ENCODE measurements at regions not wholly inside any gene's neighbourhood (a gene's known extent, or its start where the extent isn't known, plus 50 kb on each side); places are given as distances from the start of the nearest gene placed in this dataset.
"Not testable (repeated sequence)": the region's sequence is repeated elsewhere in the genome, so short reads cannot be mapped to it uniquely, and the experiment has no call there.

- Mint-ChIP-seq H3K9me3 (peaks cover 14 to 18% of the 10 kb centered on the region in 2 donors), H3K4me1 (no peaks in the 10 kb centered on the region)
- no peak for ATAC-seq (replicated peaks)
Measured at GRCh38 chr5:17966640-17967402, 332.6 kb downstream of the TAF11L14 start.

GRCh38 chr5:17976404-17976803 lies 342.1 kb downstream of the TAF11L14 start:
- no peak for ATAC-seq (replicated peaks)
- no peak for DNase-seq
- no peaks in the 10 kb centered on the region for H3K27me3 Mint-ChIP-seq
- no peaks in the 10 kb centered on the region for H3K9me3 Mint-ChIP-seq
- no peak overlapping the region for H3K4me3 Mint-ChIP-seq
- no peak overlapping the region for H3K27ac Mint-ChIP-seq
- H3K4me1 Mint-ChIP-seq, result no peaks in the 10 kb centered on the region
- H3K36me3 Mint-ChIP-seq, result no peaks in the 10 kb centered on the region

More at GRCh38 chr5:17966640-17967402, 332.6 kb downstream of the TAF11L14 start:
- DNase-seq, result no peak
- Mint-ChIP-seq H3K4me3 (no peak overlapping the region), H3K27ac (no peak overlapping the region), H3K36me3 (no peaks in the 10 kb centered on the region), H3K27me3 (no peaks in the 10 kb centered on the region)

- DNase-seq, result no peak
- Mint-ChIP-seq H3K36me3 (no peaks in the 10 kb centered on the region), H3K9me3 (no peaks in the 10 kb centered on the region), H3K4me3 (no peak overlapping the region), H3K27ac (no peak overlapping the region), H3K4me1 (no peaks in the 10 kb centered on the region), H3K27me3 (no peaks in the 10 kb centered on the region)
- ATAC-seq (replicated peaks), result no peak
Measured at GRCh38 chr5:17978954-17979353, 344.7 kb downstream of the TAF11L14 start.

- not testable (repeated sequence) for DNase-seq; ATAC-seq (replicated peaks); H3K27me3 Mint-ChIP-seq; H3K4me3 Mint-ChIP-seq; H3K36me3 Mint-ChIP-seq; H3K27ac Mint-ChIP-seq; H3K4me1 Mint-ChIP-seq; H3K9me3 Mint-ChIP-seq
Measured at GRCh38 chr5:17982626-17983025, 348.4 kb downstream of the TAF11L14 start.

GRCh38 chr5:17989036-17989435 lies 354.8 kb downstream of the TAF11L14 start:
- no peaks in the 10 kb centered on the region for H3K9me3 Mint-ChIP-seq
- ATAC-seq (replicated peaks), result no peak

GRCh38 chr5:17989567-17990563 lies 355.6 kb downstream of the TAF11L14 start:
- Mint-ChIP-seq H3K27me3 (no peaks in the 10 kb centered on the region), H3K4me1 (no peaks in the 10 kb centered on the region), H3K27ac (no peak overlapping the region)

More at GRCh38 chr5:17989036-17989435, 354.8 kb downstream of the TAF11L14 start:
- H3K27me3 Mint-ChIP-seq, result no peaks in the 10 kb centered on the region
- no peaks in the 10 kb centered on the region for H3K4me1 Mint-ChIP-seq
- no peaks in the 10 kb centered on the region for H3K36me3 Mint-ChIP-seq
- no peak for DNase-seq
- no peak overlapping the region for H3K27ac Mint-ChIP-seq
- no peak overlapping the region for H3K4me3 Mint-ChIP-seq

GRCh38 chr5:17991775-17992174 lies 357.5 kb downstream of the TAF11L14 start:
- Mint-ChIP-seq H3K36me3 (no peaks in the 10 kb centered on the region), H3K27ac (no peak overlapping the region), H3K4me1 (no peaks in the 10 kb centered on the region)

More at GRCh38 chr5:17989567-17990563, 355.6 kb downstream of the TAF11L14 start:
- Mint-ChIP-seq H3K4me3 (no peak overlapping the region), H3K9me3 (no peaks in the 10 kb centered on the region), H3K36me3 (no peaks in the 10 kb centered on the region)
- DNase-seq (no peak), ATAC-seq (replicated peaks) (no peak)

GRCh38 chr5:17992291-17992690 lies 358.0 kb downstream of the TAF11L14 start:
- Mint-ChIP-seq H3K36me3 (no peaks in the 10 kb centered on the region), H3K27me3 (no peaks in the 10 kb centered on the region), H3K4me3 (no peak overlapping the region), H3K4me1 (no peaks in the 10 kb centered on the region), H3K9me3 (no peaks in the 10 kb centered on the region), H3K27ac (no peak overlapping the region)
- no peak for DNase-seq
- ATAC-seq (replicated peaks), result no peak

More at GRCh38 chr5:17991775-17992174, 357.5 kb downstream of the TAF11L14 start:
- Mint-ChIP-seq H3K9me3 (no peaks in the 10 kb centered on the region), H3K4me3 (no peak overlapping the region), H3K27me3 (no peaks in the 10 kb centered on the region)
- ATAC-seq (replicated peaks), result no peak
- DNase-seq, result no peak

GRCh38 chr5:17995997-17996396 lies 361.7 kb downstream of the TAF11L14 start:
- ATAC-seq (replicated peaks), result no peak
- no peaks in the 10 kb centered on the region for H3K36me3 Mint-ChIP-seq
- DNase-seq, result no peak
- H3K4me1 Mint-ChIP-seq, result peaks cover 1 to 5% of the 10 kb centered on the region in 2 donors
- no peak overlapping the region for H3K27ac Mint-ChIP-seq
- no peaks in the 10 kb centered on the region for H3K9me3 Mint-ChIP-seq
- no peak overlapping the region for H3K4me3 Mint-ChIP-seq
- H3K27me3 Mint-ChIP-seq, result no peaks in the 10 kb centered on the region

GRCh38 chr5:17999858-18000257 lies 365.6 kb downstream of the TAF11L14 start:
- peaks cover 1 to 5% of the 10 kb centered on the region in 2 donors for H3K4me1 Mint-ChIP-seq
- DNase-seq (no peak), ATAC-seq (replicated peaks) (no peak)
- no peaks in the 10 kb centered on the region for H3K27me3 Mint-ChIP-seq
- H3K36me3 Mint-ChIP-seq, result no peaks in the 10 kb centered on the region
- H3K9me3 Mint-ChIP-seq, result peaks cover 0 to 6% of the 10 kb centered on the region in 2 donors
- H3K27ac Mint-ChIP-seq, result no peak overlapping the region
- no peak overlapping the region for H3K4me3 Mint-ChIP-seq

GRCh38 chr5:18000744-18001143 lies 366.5 kb downstream of the TAF11L14 start:
- ATAC-seq (replicated peaks), result no peak
- no peak for DNase-seq
- no peaks in the 10 kb centered on the region for H3K27me3 Mint-ChIP-seq
- H3K4me1 Mint-ChIP-seq, result peaks cover 1 to 5% of the 10 kb centered on the region in 2 donors
- H3K9me3 Mint-ChIP-seq, result peaks cover 0 to 6% of the 10 kb centered on the region in 2 donors
- no peak overlapping the region for H3K27ac Mint-ChIP-seq
- H3K36me3 Mint-ChIP-seq, result no peaks in the 10 kb centered on the region
- H3K4me3 Mint-ChIP-seq, result no peak overlapping the region

- Mint-ChIP-seq H3K27ac (no peak overlapping the region), H3K9me3 (peaks cover 0 to 6% of the 10 kb centered on the region in 2 donors), H3K36me3 (no peaks in the 10 kb centered on the region), H3K4me1 (peaks cover 1 to 5% of the 10 kb centered on the region in 2 donors), H3K27me3 (no peaks in the 10 kb centered on the region), H3K4me3 (no peak overlapping the region)
- DNase-seq (no peak), ATAC-seq (replicated peaks) (no peak)
Measured at GRCh38 chr5:18003312-18003711, 369.1 kb downstream of the TAF11L14 start.

- H3K4me3 Mint-ChIP-seq, result no peak overlapping the region
- no peak overlapping the region for H3K27ac Mint-ChIP-seq
- DNase-seq, result no peak
- H3K9me3 Mint-ChIP-seq, result peaks cover 0 to 6% of the 10 kb centered on the region in 2 donors
- peaks cover 1 to 5% of the 10 kb centered on the region in 2 donors for H3K4me1 Mint-ChIP-seq
- ATAC-seq (replicated peaks), result no peak
- H3K36me3 Mint-ChIP-seq, result no peaks in the 10 kb centered on the region
- H3K27me3 Mint-ChIP-seq, result no peaks in the 10 kb centered on the region
Measured at GRCh38 chr5:18003784-18004183, 369.5 kb downstream of the TAF11L14 start.

GRCh38 chr5:18006235-18006634 lies 372.0 kb downstream of the TAF11L14 start:
- H3K9me3 Mint-ChIP-seq; ATAC-seq (replicated peaks); DNase-seq; H3K27ac Mint-ChIP-seq; H3K4me3 Mint-ChIP-seq; H3K36me3 Mint-ChIP-seq; H3K27me3 Mint-ChIP-seq; H3K4me1 Mint-ChIP-seq: not testable (repeated sequence)
